ENCODE measurements at regions not wholly inside any gene's neighbourhood (a gene's known extent, or its start where the extent isn't known, plus 50 kb on each side); places are given as distances from the start of the nearest gene placed in this dataset.

DNA sequence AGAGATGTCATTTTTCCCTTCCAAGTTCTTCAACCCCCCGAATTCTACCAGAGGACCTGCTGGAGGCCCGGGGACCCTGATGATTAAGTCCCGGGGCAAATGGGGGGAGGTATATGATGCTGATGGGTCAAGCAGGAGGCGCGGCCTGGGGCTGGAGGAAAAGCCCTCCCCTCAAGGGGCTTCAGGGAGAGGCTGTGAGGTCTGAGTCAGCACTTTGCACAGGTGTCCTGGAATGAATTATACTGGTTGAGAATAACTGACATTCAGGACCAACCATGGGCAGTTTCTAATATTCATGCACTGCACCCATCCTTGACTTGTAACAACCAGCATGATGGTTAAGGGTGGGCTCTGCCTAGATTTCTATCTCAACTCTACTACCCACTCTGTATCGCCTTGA, 146.8 kb upstream of the SYT13 start:
- Histone ChIP-seq H3K27ac (no peak overlapping the region), H3K9me3 (no peaks in the 10 kb centered on the region), H3K4me3 (no peak overlapping the region), H3K4me1 (no peaks in the 10 kb centered on the region), H3K36me3 (no peaks in the 10 kb centered on the region), H3K27me3 (peaks cover 0 to 51% (median 4%) of the 10 kb centered on the region in 3 donors)
- no peak for DNase-seq
- intact Hi-C loops (cut with DNase I; ENCODE audit: low total_unique reads), result no loop called here
- TF ChIP-seq POLR2AphosphoS5 (IDR thresholded peaks at IDR 0.05), result no peak
- TF ChIP-seq POLR2A (IDR thresholded peaks at IDR 0.05), result no peak
- TF ChIP-seq EP300 (IDR thresholded peaks at IDR 0.05), result no peak
- TF ChIP-seq, protein P1, sequence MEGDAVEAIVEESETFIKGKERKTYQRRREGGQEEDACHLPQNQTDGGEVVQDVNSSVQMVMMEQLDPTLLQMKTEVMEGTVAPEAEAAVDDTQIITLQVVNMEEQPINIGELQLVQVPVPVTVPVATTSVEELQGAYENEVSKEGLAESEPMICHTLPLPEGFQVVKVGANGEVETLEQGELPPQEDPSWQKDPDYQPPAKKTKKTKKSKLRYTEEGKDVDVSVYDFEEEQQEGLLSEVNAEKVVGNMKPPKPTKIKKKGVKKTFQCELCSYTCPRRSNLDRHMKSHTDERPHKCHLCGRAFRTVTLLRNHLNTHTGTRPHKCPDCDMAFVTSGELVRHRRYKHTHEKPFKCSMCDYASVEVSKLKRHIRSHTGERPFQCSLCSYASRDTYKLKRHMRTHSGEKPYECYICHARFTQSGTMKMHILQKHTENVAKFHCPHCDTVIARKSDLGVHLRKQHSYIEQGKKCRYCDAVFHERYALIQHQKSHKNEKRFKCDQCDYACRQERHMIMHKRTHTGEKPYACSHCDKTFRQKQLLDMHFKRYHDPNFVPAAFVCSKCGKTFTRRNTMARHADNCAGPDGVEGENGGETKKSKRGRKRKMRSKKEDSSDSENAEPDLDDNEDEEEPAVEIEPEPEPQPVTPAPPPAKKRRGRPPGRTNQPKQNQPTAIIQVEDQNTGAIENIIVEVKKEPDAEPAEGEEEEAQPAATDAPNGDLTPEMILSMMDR (IDR thresholded peaks at IDR 0.05), result no peak
- WGBS, 5 donors, result 77 to 88% (median 82%) methylated on average over 6 of the region's 6 CpGs

DNA sequence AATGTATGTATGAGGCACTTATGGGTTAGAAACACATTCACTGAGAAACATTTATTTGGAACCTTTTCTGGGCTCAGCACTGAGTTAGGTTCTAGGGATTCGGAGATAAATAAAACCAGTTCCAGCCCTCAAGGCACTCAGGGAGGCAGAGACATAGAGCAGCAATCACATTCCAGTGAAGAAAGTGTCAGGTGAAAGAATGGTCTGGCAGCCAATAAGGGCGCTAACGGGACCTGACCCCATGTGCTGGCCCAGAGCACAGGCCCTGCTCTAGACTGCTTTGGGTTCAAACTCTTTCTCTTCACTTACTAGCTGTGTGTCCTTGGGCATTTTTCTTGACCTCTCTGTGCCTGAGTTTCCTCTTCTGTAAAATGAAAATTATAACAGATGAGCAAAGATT, 146.0 kb upstream of the SYT13 start:
- Histone ChIP-seq H3K27me3 (peaks cover 0 to 56% (median 4%) of the 10 kb centered on the region in 3 donors), H3K36me3 (no peaks in the 10 kb centered on the region), H3K4me1 (no peaks in the 10 kb centered on the region), H3K27ac (no peak overlapping the region), H3K4me3 (no peak overlapping the region), H3K9me3 (no peaks in the 10 kb centered on the region)
- intact Hi-C loops (cut with DNase I; ENCODE audit: low total_unique reads), result no loop called here
- TF ChIP-seq EP300 (IDR thresholded peaks at IDR 0.05) (no peak), POLR2A (IDR thresholded peaks at IDR 0.05) (no peak), POLR2AphosphoS5 (IDR thresholded peaks at IDR 0.05) (no peak)
- TF ChIP-seq, protein P1 (IDR thresholded peaks at IDR 0.05), result no peak
- DNase-seq, result no peak
- 63 to 81% (median 72%) methylated on average over 3 of the region's 3 CpGs for WGBS, 5 donors

DNA sequence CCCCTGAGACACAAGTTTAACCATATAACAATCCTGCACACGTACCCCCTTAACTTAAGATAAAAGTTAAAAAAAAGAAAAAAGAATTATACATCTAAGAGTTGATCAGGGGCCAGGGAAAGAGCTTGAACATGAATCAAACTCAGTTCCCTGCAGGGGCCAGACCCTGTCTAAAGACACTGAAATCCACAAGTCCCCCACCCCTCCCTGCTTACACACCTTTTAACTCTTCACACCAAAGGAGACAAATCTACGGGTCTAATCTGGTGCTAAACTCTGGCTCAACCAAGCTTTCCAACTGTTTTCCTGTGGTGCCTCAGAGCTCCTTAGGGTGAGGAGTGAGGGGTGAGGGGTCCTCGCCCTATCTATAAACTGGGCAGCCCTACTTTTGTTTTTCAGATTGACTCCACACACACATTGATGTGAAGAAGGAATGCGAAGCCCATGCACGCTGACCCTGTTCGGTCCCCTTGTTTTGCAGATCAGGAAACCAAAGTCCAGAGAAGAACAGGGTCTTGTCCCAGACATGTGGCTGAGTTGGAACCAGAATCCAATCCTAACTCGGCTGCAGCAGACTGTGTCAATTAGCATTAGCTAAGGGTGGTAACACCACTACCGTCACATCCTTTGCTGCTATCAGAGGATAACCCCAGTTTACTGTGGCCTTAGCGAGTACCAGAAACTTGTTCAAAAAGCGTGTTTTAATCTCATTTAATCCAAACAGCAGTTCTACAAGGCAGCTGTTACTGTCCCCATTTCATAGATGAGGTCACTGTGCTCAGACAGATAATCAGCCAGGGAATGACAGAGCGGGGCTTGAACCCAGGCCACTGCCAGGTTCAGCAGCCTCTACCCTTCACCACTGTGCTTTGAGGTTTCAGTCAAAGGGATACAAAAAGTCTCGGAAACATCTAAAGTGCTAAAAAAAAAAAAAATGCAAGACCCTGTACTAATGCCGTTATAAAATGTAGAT, 145.2 kb upstream of the SYT13 start:
- Histone ChIP-seq H3K4me1 (no peaks in the 10 kb centered on the region), H3K27ac (no peak overlapping the region), H3K4me3 (no peak overlapping the region), H3K27me3 (peaks cover 0 to 60% (median 1%) of the 10 kb centered on the region in 3 donors), H3K9me3 (no peaks in the 10 kb centered on the region), H3K36me3 (no peaks in the 10 kb centered on the region)
- TF ChIP-seq POLR2A (IDR thresholded peaks at IDR 0.05) (no peak), POLR2AphosphoS5 (IDR thresholded peaks at IDR 0.05) (no peak), EP300 (IDR thresholded peaks at IDR 0.05) (no peak)
- TF ChIP-seq, protein P1 (IDR thresholded peaks at IDR 0.05), result no peak
- DNase-seq, result no peak
- 60 to 73% (median 70%) methylated on average over 13 of the region's 13 CpGs for WGBS, 5 donors
- intact Hi-C loops (cut with DNase I; ENCODE audit: low total_unique reads), result no loop called here

DNA sequence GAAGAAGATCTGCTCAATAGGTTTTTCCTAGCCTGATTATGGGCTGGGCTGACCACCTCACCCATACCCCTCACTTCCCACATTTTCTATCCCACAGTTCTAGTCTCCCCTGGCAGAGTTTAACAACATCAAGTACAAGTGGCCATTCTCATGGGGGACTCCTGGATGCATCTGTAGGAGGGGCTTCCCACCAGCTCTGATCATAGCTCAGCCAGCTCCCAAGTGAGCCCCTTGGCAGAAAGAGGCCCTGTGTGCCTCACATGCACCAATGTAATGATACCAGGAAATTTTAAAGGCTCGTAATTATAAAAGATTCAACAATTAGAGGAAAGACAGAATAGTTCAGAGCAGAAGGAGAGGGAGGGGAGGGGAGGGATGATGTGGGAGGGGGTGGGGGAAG, 144.2 kb upstream of the SYT13 start:
- no peak overlapping the region for H3K4me3 ChIP-seq
- no peak for DNase-seq
- 56 to 86% (median 73%) methylated on average over 1 of the region's 1 CpG for WGBS, 5 donors

More for the DNA sequence above, 144.2 kb upstream of the SYT13 start:
- Histone ChIP-seq H3K9me3 (no peaks in the 10 kb centered on the region), H3K27ac (no peak overlapping the region), H3K4me1 (no peaks in the 10 kb centered on the region), H3K27me3 (peaks cover 0 to 55% (median 0%) of the 10 kb centered on the region in 3 donors), H3K36me3 (no peaks in the 10 kb centered on the region)
- TF ChIP-seq, protein P1 (IDR thresholded peaks at IDR 0.05), result no peak
- TF ChIP-seq POLR2AphosphoS5 (IDR thresholded peaks at IDR 0.05), result no peak
- TF ChIP-seq POLR2A (IDR thresholded peaks at IDR 0.05), result no peak
- TF ChIP-seq EP300 (IDR thresholded peaks at IDR 0.05), result no peak
- intact Hi-C loops (cut with DNase I; ENCODE audit: low total_unique reads), result no loop called here

Data from stomach (tissue), 8 donors.